Breast epithelium (tissue), 4 donors: ENCODE measurements at regions not wholly inside any gene's neighbourhood (a gene's known extent, or its start where the extent isn't known, plus 50 kb on each side); places are given as distances from the start of the nearest gene placed in this dataset.

ENCODE experiments used
- DNase-seq, 2 donors: peaks; one replicate each; pipeline ENCODE4 v3.0.0-alpha.2; 2019; ENCODE audit warnings: low spot score in 2 of 2
- H3K27ac ChIP-seq, 2 donors: fragments of 200-600 bp; sonication (generic) in 1 of 2; one replicate each; pipeline ENCODE4 v1.5.1; 2016 to 2019; ENCODE audit warnings: mild to moderate bottlenecking in 1 of 2
- H3K27me3 ChIP-seq, 2 donors: fragments of 200-600 bp; sonication (generic) in 1 of 2; one replicate each; pipeline versions ENCODE4 v1.5.1 to v1.6.0; 2017 to 2019; ENCODE audit warnings: control low read depth in 1 of 2, mild to moderate bottlenecking in 1 of 2
- H3K36me3 ChIP-seq: fragments of 200-600 bp; one replicate; pipeline ENCODE4 v1.5.1; 2019
- H3K4me1 ChIP-seq, 2 donors: fragments of 200-600 bp; sonication (generic); one replicate each; pipeline ENCODE4 v1.5.1; 2016 to 2019; ENCODE audit warnings: control low read depth in 1 of 2
- H3K4me3 ChIP-seq, 3 donors: fragments of 200-600 bp; sonication (generic); 1 replicate in 2 of 3; 2 replicates in 1 of 3; pipeline ENCODE4 v1.5.1; 2016 to 2019; ENCODE audit warnings: mild to moderate bottlenecking in 3 of 3, moderate library complexity in 2 of 3
- H3K9me3 ChIP-seq, 2 donors: fragments of 200-600 bp; sonication (generic) in 1 of 2; one replicate each; pipeline ENCODE4 v1.5.1; 2016 to 2019; ENCODE audit warnings: control low read depth in 1 of 2
- CTCF ChIP-seq, 3 donors: fragments of 450-650 bp; IDR thresholded peaks; one replicate each; pipeline ENCODE4 v1.5.1; 2016 to 2017; ENCODE audit warnings: antibody characterized with exemption in 3 of 3, mild to moderate bottlenecking in 3 of 3, moderate library complexity in 3 of 3
- POLR2A ChIP-seq: fragments of 450-650 bp; IDR thresholded peaks from one replicate; pipeline ENCODE4 v1.6.1; 2016; ENCODE audit warnings: antibody characterized with exemption, mild to moderate bottlenecking, moderate library complexity
- POLR2AphosphoS5 ChIP-seq, 3 donors: sonication (generic); formaldehyde crosslinking; IDR thresholded peaks; one replicate each; pipeline ENCODE4 v1.6.1; 2017; ENCODE audit warnings: antibody characterized with exemption in 3 of 3
- intact Hi-C: fragments of 100-400 bp; cut with DNase I; formaldehyde crosslinking; loops from one replicate; pipeline ENCODE4 v1.15.1; 2023; ENCODE audit warnings: low total_unique reads

GRCh38 chr1:47505267-47505666 lies 67.4 kb downstream of the FOXD2 start:
- H3K9me3 ChIP-seq, result no peaks in the 10 kb centered on the region
- H3K27me3 ChIP-seq, result peaks cover 0 to 21% of the 10 kb centered on the region in 2 donors
- intact Hi-C loops, result no loop called here
- H3K4me3 ChIP-seq, result no peak overlapping the region
- no peak for DNase-seq
- H3K4me1 ChIP-seq, result no peaks in the 10 kb centered on the region
- no peak overlapping the region for H3K27ac ChIP-seq
- H3K36me3 ChIP-seq, result no peaks in the 10 kb centered on the region
- TF ChIP-seq POLR2A (no peak), POLR2AphosphoS5 (IDR thresholded peaks at IDR 0.05) (no peak), CTCF (IDR thresholded peaks at IDR 0.05) (no peak)

DNA sequence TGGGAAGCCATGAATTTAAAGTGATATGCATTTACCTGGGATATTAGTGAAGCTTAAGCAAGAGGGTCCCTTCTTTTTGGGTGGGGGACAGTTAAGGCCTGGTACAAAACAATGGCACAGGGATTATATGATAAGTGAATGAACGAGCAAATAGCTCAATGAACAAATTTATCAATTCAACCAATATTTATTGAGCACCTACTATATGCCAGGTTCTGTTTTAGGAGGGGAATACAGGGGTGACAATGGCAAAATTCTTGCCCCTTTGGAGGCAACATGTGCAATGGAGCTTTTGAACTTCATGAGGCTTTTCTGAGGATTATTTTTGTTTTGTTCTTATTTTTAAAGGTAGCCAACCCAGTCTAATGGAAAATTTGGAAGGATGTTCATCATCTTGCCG lies 68.2 kb downstream of the FOXD2 start:
- TF ChIP-seq CTCF (IDR thresholded peaks at IDR 0.05), result no peak
- TF ChIP-seq POLR2AphosphoS5 (IDR thresholded peaks at IDR 0.05), result no peak
- TF ChIP-seq POLR2A, result no peak
- Histone ChIP-seq H3K27me3 (peaks cover 0 to 17% of the 10 kb centered on the region in 2 donors), H3K27ac (no peak overlapping the region), H3K9me3 (no peaks in the 10 kb centered on the region), H3K4me3 (no peak overlapping the region), H3K36me3 (no peaks in the 10 kb centered on the region), H3K4me1 (no peaks in the 10 kb centered on the region)
- DNase-seq, result no peak
- intact Hi-C loops, result no loop called here

GRCh38 chr1:47507144-47507543 lies 69.3 kb downstream of the FOXD2 start:
- H3K27ac ChIP-seq, result no peak overlapping the region
- no peaks in the 10 kb centered on the region for H3K4me1 ChIP-seq
- TF ChIP-seq CTCF (IDR thresholded peaks at IDR 0.05) (no peak), POLR2AphosphoS5 (IDR thresholded peaks at IDR 0.05) (no peak), POLR2A (no peak)
- peaks cover 0 to 17% of the 10 kb centered on the region in 2 donors for H3K27me3 ChIP-seq
- intact Hi-C loops, result no loop called here
- no peak overlapping the region for H3K4me3 ChIP-seq
- no peaks in the 10 kb centered on the region for H3K9me3 ChIP-seq
- H3K36me3 ChIP-seq, result no peaks in the 10 kb centered on the region
- no peak for DNase-seq

DNA sequence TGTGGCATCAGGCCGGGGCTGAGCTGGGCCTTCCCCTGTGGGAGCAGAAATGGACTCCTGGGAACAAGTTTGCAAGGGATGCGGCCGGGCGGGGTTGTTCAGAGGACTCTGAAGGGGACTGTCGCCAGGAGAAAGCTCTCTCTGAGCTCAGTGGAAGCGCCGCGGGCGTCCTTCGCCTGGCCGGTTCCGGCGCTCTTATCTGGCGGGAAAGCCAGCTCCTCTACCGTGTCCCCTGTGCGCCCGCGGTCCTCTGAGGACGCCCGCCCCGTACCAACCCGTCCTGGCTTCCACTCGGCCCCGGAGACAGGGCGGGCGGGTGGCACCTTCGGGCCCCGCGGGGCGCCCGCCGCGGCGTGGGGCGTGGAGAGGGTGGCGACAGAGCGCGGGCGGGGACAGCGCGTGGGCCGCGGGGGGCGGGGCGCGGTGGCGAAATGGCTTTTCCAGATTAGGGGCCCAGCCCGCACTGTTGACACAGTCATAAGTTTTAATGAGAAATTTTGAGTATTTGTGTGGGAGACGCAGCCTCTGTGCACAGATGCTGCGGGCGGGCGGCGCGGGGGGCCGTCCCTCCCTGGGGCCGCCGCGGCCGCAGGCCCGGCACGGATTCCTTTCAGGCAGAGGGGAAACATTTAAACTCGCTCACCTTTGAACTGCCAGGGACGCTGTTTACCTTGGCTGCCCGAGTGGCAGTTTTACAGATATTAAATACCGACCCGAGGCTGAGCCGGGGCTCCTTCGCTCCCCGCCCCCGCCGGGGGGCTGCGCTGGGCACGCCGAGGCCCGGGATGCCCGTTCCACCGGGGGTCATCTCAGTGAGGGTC lies 70.2 kb downstream of the FOXD2 start:
- no peak for DNase-seq
- no peak for TF ChIP-seq POLR2A
- TF ChIP-seq CTCF (IDR thresholded peaks at IDR 0.05), result no peak
- TF ChIP-seq POLR2AphosphoS5 (IDR thresholded peaks at IDR 0.05), result no peak
- Histone ChIP-seq H3K27me3 (peaks cover 0 to 17% of the 10 kb centered on the region in 2 donors), H3K9me3 (no peaks in the 10 kb centered on the region), H3K4me3 (peak overlapping the region; percentile 44 to 72 (median 53)), H3K4me1 (no peaks in the 10 kb centered on the region), H3K36me3 (no peaks in the 10 kb centered on the region), H3K27ac (peak overlapping the region in 1 of 2 donors; percentile 32)
- intact Hi-C loops, result no loop called here

GRCh38 chr1:47508702-47509431 lies 71.0 kb downstream of the FOXD2 start:
- DNase-seq, result no peak
- H3K27me3 ChIP-seq, result peaks cover 0 to 17% of the 10 kb centered on the region in 2 donors
- H3K9me3 ChIP-seq, result no peaks in the 10 kb centered on the region
- H3K4me3 ChIP-seq, result peak overlapping the region; percentile 44 to 72 (median 53)
- intact Hi-C loops, result no loop called here
- no peaks in the 10 kb centered on the region for H3K4me1 ChIP-seq
- TF ChIP-seq POLR2A (no peak), POLR2AphosphoS5 (IDR thresholded peaks at IDR 0.05) (no peak), CTCF (IDR thresholded peaks at IDR 0.05) (no peak)
- H3K27ac ChIP-seq, result no peak overlapping the region
- H3K36me3 ChIP-seq, result no peaks in the 10 kb centered on the region
